Astrocyte (in vitro differentiated cells and primary cell): ENCODE measurements at regions not wholly inside any gene's neighbourhood (a gene's known extent, or its start where the extent isn't known, plus 50 kb on each side); places are given as distances from the start of the nearest gene placed in this dataset.

Experiments used
- DNase-seq: peaks from one replicate; pipeline ENCODE4 v3.0.0-alpha.2; 2010; ENCODE audit warnings: low read depth
- FAIRE-seq: peaks from 2 replicates; lab custom pipeline; 2011; peaks lifted over from hg19 to GRCh38; lab: Jason Lieb, UNC
- H2AFZ ChIP-seq: 2 replicates; pipeline ENCODE4 v1.6.0; 2012; ENCODE audit warnings: low read depth, low read length, inconsistent platforms
- H3K27ac ChIP-seq: 2 replicates; pipeline ENCODE4 v1.5.1; 2011; ENCODE audit warnings: low read depth, low read length, inconsistent platforms
- H3K27me3 ChIP-seq: 2 replicates; pipeline ENCODE4 v1.6.0; 2011; ENCODE audit warnings: low read length, inconsistent platforms; ENCODE audit not compliant: insufficient read depth
- H3K36me3 ChIP-seq: 2 replicates; pipeline ENCODE4 v1.5.1; 2011; ENCODE audit warnings: low read length, inconsistent platforms; ENCODE audit not compliant: insufficient read depth
- H3K4me1 ChIP-seq: 2 replicates; pipeline ENCODE4 v1.5.1; 2011; ENCODE audit warnings: low read length, inconsistent platforms; ENCODE audit not compliant: insufficient read depth
- H3K4me2 ChIP-seq: 2 replicates; pipeline ENCODE4 v1.6.0; 2012; ENCODE audit warnings: low read length, inconsistent platforms
- H3K4me3 ChIP-seq: 2 replicates; pipeline ENCODE4 v1.5.1; 2011; ENCODE audit warnings: low read depth, mild to moderate bottlenecking, low read length, inconsistent platforms; ENCODE audit not compliant: insufficient read depth
- H3K79me2 ChIP-seq: 2 replicates; pipeline ENCODE4 v1.6.0; 2012; ENCODE audit warnings: mild to moderate bottlenecking, low read length, inconsistent platforms; ENCODE audit not compliant: insufficient read depth
- H3K9ac ChIP-seq: 2 replicates; pipeline ENCODE4 v1.6.0; 2012; ENCODE audit warnings: mild to moderate bottlenecking, low read length, inconsistent platforms
- H3K9me3 ChIP-seq: 2 replicates; pipeline ENCODE4 v1.5.1; 2012; ENCODE audit warnings: low read depth, mild to moderate bottlenecking, low read length, inconsistent platforms; ENCODE audit not compliant: insufficient read depth
- H4K20me1 ChIP-seq: 2 replicates; pipeline ENCODE4 v1.6.0; 2012; ENCODE audit warnings: low read length, inconsistent platforms; ENCODE audit not compliant: insufficient read depth
- H3K27ac Mint-ChIP-seq: one replicate; pipeline ENCODE4 v1.8.0; 2021; ENCODE audit warnings: mild to moderate bottlenecking, mixed read lengths; ENCODE audit not compliant: unreplicated experiment
- H3K27me3 Mint-ChIP-seq: one replicate; pipeline ENCODE4 v1.8.0; 2021; ENCODE audit warnings: low read depth, mixed read lengths; ENCODE audit not compliant: unreplicated experiment
- H3K36me3 Mint-ChIP-seq: one replicate; pipeline ENCODE4 v1.8.0; 2021; ENCODE audit warnings: low read depth, mixed read lengths; ENCODE audit not compliant: unreplicated experiment
- H3K4me1 Mint-ChIP-seq: one replicate; pipeline ENCODE4 v1.8.0; 2021; ENCODE audit warnings: low read depth, mixed read lengths; ENCODE audit not compliant: unreplicated experiment
- H3K4me3 Mint-ChIP-seq: one replicate; pipeline ENCODE4 v1.8.0; 2021; ENCODE audit warnings: mild to moderate bottlenecking, moderate library complexity, mixed read lengths; ENCODE audit not compliant: unreplicated experiment
- H3K9me3 Mint-ChIP-seq: one replicate; pipeline ENCODE4 v1.8.0; 2021; ENCODE audit warnings: mild to moderate bottlenecking, mixed read lengths; ENCODE audit not compliant: unreplicated experiment
- EZH2 ChIP-seq: IDR thresholded peaks from 2 replicates; pipeline ENCODE4 v1.6.1; 2012; ENCODE audit warnings: mild to moderate bottlenecking, low read length, inconsistent platforms; ENCODE audit not compliant: insufficient read depth
- TF ChIP-seq, protein P1 (sequence below): IDR thresholded peaks from 2 replicates; pipeline ENCODE4 v1.5.1; 2011; ENCODE audit warnings: low read depth, mild to moderate bottlenecking, inconsistent platforms, low read length, moderate library complexity; ENCODE audit not compliant: insufficient read depth

DNA sequence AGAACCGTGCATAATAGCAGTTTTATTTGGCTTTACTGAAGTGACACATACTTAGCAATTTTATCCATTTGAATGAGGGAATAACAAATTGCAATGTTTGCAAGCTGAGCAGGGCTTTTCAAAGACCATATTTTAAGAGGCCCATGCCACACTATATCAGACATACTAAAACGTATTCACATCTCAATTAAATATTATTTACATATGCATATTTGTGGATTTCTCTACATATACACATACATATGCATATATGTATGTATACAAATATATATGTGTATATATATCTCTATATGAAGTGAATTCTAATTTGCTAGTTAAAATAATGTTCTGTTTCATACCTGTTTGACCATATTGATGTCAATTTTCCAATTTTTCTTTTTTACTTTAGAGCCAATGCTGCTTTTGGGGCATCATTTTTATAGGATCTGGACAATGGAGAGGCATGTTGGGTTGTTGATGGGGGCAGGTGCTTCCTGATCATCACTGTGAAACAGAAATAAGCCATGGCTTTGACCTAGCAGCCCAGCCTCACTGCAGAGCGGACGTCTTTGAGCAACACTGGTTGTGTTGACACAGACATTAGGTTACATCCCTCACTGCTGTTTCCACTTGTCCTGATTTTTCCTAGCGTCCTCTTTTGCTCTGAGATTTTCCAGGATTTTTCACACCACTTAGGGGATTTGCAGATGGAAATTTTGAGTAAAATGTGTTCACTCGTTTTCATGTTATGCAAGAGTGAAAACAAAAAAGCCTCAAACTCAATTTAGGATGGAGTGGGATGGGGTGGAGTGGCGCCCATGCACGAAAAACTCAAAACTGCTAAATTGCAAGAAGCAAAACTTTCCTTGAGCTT is 56.9 kb downstream of the RDH14 start:
- Mint-ChIP-seq H3K4me3 (no peak overlapping the region), H3K36me3 (no peaks in the 10 kb centered on the region)

DNA sequence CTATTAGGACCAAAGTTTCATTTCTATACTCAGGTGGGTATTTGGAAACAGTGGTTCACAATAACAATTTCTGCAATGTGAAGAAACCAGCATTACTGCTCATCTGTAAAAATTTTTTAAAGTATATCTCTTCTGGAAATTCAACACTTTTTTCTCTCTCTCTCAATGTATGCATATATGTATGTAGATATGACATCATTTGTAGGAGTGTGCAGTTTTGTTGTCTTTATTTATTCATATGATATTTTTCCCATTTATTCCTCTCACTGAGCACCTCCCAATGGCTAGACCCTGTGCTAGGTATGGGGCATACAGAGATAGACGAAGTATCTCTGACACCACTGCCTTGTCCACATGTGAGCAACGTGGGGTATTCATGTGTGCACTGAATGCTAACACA is 58.3 kb downstream of the RDH14 start:
- H3K27me3 Mint-ChIP-seq: no peaks in the 10 kb centered on the region
- DNase-seq (no peak), FAIRE-seq (no peak)
- no peak overlapping the region for H3K27ac Mint-ChIP-seq
- H2AFZ ChIP-seq: no peak overlapping the region
- H3K9me3 ChIP-seq: no peaks in the 10 kb centered on the region
- H3K9ac ChIP-seq: no peak overlapping the region
- no peaks in the 10 kb centered on the region for H3K4me1 Mint-ChIP-seq
- no peaks in the 10 kb centered on the region for H3K79me2 ChIP-seq
- H4K20me1 ChIP-seq: no peaks in the 10 kb centered on the region
- H3K4me3 ChIP-seq: no peak overlapping the region
- no peak for TF ChIP-seq EZH2
- TF ChIP-seq, protein P1, sequence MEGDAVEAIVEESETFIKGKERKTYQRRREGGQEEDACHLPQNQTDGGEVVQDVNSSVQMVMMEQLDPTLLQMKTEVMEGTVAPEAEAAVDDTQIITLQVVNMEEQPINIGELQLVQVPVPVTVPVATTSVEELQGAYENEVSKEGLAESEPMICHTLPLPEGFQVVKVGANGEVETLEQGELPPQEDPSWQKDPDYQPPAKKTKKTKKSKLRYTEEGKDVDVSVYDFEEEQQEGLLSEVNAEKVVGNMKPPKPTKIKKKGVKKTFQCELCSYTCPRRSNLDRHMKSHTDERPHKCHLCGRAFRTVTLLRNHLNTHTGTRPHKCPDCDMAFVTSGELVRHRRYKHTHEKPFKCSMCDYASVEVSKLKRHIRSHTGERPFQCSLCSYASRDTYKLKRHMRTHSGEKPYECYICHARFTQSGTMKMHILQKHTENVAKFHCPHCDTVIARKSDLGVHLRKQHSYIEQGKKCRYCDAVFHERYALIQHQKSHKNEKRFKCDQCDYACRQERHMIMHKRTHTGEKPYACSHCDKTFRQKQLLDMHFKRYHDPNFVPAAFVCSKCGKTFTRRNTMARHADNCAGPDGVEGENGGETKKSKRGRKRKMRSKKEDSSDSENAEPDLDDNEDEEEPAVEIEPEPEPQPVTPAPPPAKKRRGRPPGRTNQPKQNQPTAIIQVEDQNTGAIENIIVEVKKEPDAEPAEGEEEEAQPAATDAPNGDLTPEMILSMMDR: no peak
- H3K9me3 Mint-ChIP-seq: no peaks in the 10 kb centered on the region
- no peaks in the 10 kb centered on the region for H3K36me3 ChIP-seq
- no peak overlapping the region for H3K27ac ChIP-seq
- no peak overlapping the region for H3K4me3 Mint-ChIP-seq
- H3K4me2 ChIP-seq: no peak overlapping the region
- H3K27me3 ChIP-seq: peaks cover 8% of the 10 kb centered on the region
- H3K36me3 Mint-ChIP-seq: no peaks in the 10 kb centered on the region
- H3K4me1 ChIP-seq: no peaks in the 10 kb centered on the region

More for the DNA sequence above, 56.9 kb downstream of the RDH14 start:
- Histone ChIP-seq H3K4me1 (no peaks in the 10 kb centered on the region), H3K27me3 (peaks cover 8% of the 10 kb centered on the region), H3K9me3 (no peaks in the 10 kb centered on the region), H4K20me1 (no peaks in the 10 kb centered on the region), H2AFZ (no peak overlapping the region), H3K4me2 (no peak overlapping the region), H3K36me3 (no peaks in the 10 kb centered on the region), H3K79me2 (no peaks in the 10 kb centered on the region), H3K27ac (no peak overlapping the region), H3K4me3 (no peak overlapping the region), H3K9ac (no peak overlapping the region)
- H3K27ac Mint-ChIP-seq: no peak overlapping the region
- no peak for FAIRE-seq
- no peaks in the 10 kb centered on the region for H3K27me3 Mint-ChIP-seq
- TF ChIP-seq, protein P1: no peak
- no peak for TF ChIP-seq EZH2
- no peaks in the 10 kb centered on the region for H3K9me3 Mint-ChIP-seq
- H3K4me1 Mint-ChIP-seq: no peaks in the 10 kb centered on the region
- DNase-seq: no peak

GRCh38 chr2:18501729-18502128 is 58.7 kb downstream of the RDH14 start:
- FAIRE-seq: no peak
- H3K36me3 ChIP-seq: no peaks in the 10 kb centered on the region

More at GRCh38 chr2:18501729-18502128, 58.7 kb downstream of the RDH14 start:
- Histone ChIP-seq H3K4me2 (no peak overlapping the region), H3K79me2 (no peaks in the 10 kb centered on the region), H3K27me3 (peaks cover 5% of the 10 kb centered on the region), H2AFZ (no peak overlapping the region), H4K20me1 (no peaks in the 10 kb centered on the region), H3K9me3 (no peaks in the 10 kb centered on the region), H3K4me3 (no peak overlapping the region), H3K27ac (no peak overlapping the region), H3K9ac (no peak overlapping the region), H3K4me1 (no peaks in the 10 kb centered on the region)
- H3K4me1 Mint-ChIP-seq: no peaks in the 10 kb centered on the region
- no peaks in the 10 kb centered on the region for H3K27me3 Mint-ChIP-seq
- no peaks in the 10 kb centered on the region for H3K36me3 Mint-ChIP-seq
- H3K27ac Mint-ChIP-seq: no peak overlapping the region
- no peak for DNase-seq
- H3K4me3 Mint-ChIP-seq: no peak overlapping the region
- no peaks in the 10 kb centered on the region for H3K9me3 Mint-ChIP-seq
- TF ChIP-seq EZH2: no peak
- TF ChIP-seq, protein P1: no peak
